GM12878 (cell line): ENCODE measurements at regions not wholly inside any gene's neighbourhood (a gene's known extent, or its start where the extent isn't known, plus 50 kb on each side); places are given as distances from the start of the nearest gene placed in this dataset.

Experiments used
- ATF7 ChIP-seq: fragments of 450-650 bp; IDR thresholded peaks from 2 replicates; pipeline ENCODE4 v1.6.1; 2016; ENCODE audit warnings: low read depth, mild to moderate bottlenecking
- CTCF ChIP-seq, 3 experiments: IDR thresholded peaks in 2 of 3; conservative IDR thresholded peaks in 1 of 3; 2 replicates each; pipeline ENCODE4 v1.5.1; 2011; ENCODE audit warnings: low read depth in 3 of 3, low read length in 3 of 3, mild to moderate bottlenecking in 3 of 3, control low read depth in 2 of 3, moderate library complexity in 2 of 3, inconsistent platforms in 1 of 3, mixed read lengths in 1 of 3; ENCODE audit not compliant: control insufficient read depth in 2 of 3, insufficient read depth in 1 of 3; ENCODE audit errors: extremely low read depth in 1 of 3
- MXI1 ChIP-seq: fragments of 150-350 bp; IDR thresholded peaks from 2 replicates; pipeline ENCODE4 v1.6.1; 2011; ENCODE audit warnings: low read depth, mild to moderate bottlenecking, inconsistent platforms, low read length, improper control_type of control experiment
- RAD21 ChIP-seq: IDR thresholded peaks from 2 replicates; pipeline ENCODE4 v1.6.1; 2011; ENCODE audit warnings: mild to moderate bottlenecking, low read depth, low read length, moderate library complexity; ENCODE audit not compliant: insufficient read depth
- SP1 ChIP-seq: IDR thresholded peaks from one replicate; pipeline ENCODE4 v1.6.1; 2011; ENCODE audit warnings: low read depth, low read length

- TF ChIP-seq RAD21 (no peak), CTCF (IDR thresholded peaks at IDR 0.05 in 2 of 3, conservative IDR thresholded peaks at IDR 0.05 in 1 of 3; ENCODE audit: control insufficient read depth in 2 of 3, extremely low read depth in 1 of 3, insufficient read depth in 1 of 3, low read depth in 3 of 3, low read length in 3 of 3) (no peak), MXI1 (no peak), ATF7 (no peak), SP1 (no peak)
Observed at GRCh38 chr9:103574056-103574455, 520.1 kb upstream of the SMC2 start.
